ENCODE measurements at regions not wholly inside any gene's neighbourhood (a gene's known extent, or its start where the extent isn't known, plus 50 kb on each side); places are given as distances from the start of the nearest gene placed in this dataset.
"Not testable (repeated sequence)": the region's sequence is repeated elsewhere in the genome, so short reads cannot be mapped to it uniquely, and the experiment has no call there.

- not testable (repeated sequence) for TF ChIP-seq EZH2 (IDR thresholded peaks at IDR 0.05; ENCODE audit: insufficient read depth, poor library complexity, severe bottlenecking); EZH2phosphoT487 (IDR thresholded peaks at IDR 0.05; ENCODE audit: insufficient read depth, low read depth)
These were observed 84.4 kb downstream of the POTEB3 start for GRCh38 chr15:21355944-21356343.

All from GM23248 (cell line).